B cell (primary cell): ENCODE measurements at regions not wholly inside any gene's neighbourhood (a gene's known extent, or its start where the extent isn't known, plus 50 kb on each side); places are given as distances from the start of the nearest gene placed in this dataset.

Source experiments
- ATAC-seq: fragments of 200-7000 bp; cut with Tn5 transposase; one replicate; pipeline ENCODE4 v1.10.0; 2021; ENCODE audit warnings: low read depth, mild to moderate bottlenecking, moderate number of reproducible peaks, moderate library complexity
- CTCF ChIA-PET: fragments of 350-600 bp; sonication (Branson Sonifier 250); formaldehyde crosslinking; loops from one replicate; lab custom pipeline; 2021; ENCODE audit warnings: antibody characterized with exemption, inconsistent platforms; lab: Charles Lee
- POLR2A ChIA-PET: fragments of 350-600 bp; sonication (Branson Sonifier 250); formaldehyde crosslinking; loops from one replicate; lab custom pipeline; 2021; ENCODE audit warnings: antibody characterized with exemption; lab: Charles Lee
- DNase-seq: peaks from one replicate; pipeline ENCODE4 v3.0.0; 2013
- H2AFZ ChIP-seq: 2 replicates; pipeline ENCODE4 v1.6.1; 2012; ENCODE audit warnings: mild to moderate bottlenecking, low read depth, low read length; ENCODE audit not compliant: insufficient read depth, poor library complexity, severe bottlenecking
- H3K27ac ChIP-seq, 2 donors: 1 replicate in 1 of 2; 2 replicates in 1 of 2; pipeline ENCODE4 v1.5.1; 2012 to 2013; ENCODE audit warnings: low read length in 2 of 2, mild to moderate bottlenecking in 2 of 2, moderate library complexity in 1 of 2
- H3K27me3 ChIP-seq, 4 experiments: fragments of 200-600 bp in 1 of 4; sonication (generic) in 1 of 4; replicated peaks in 1 of 4; 1 replicate in 2 of 4; 2 replicates in 2 of 4; pipeline versions ENCODE4 v1.6.1 to v1.7.0; 2013 to 2016; ENCODE audit warnings: low read length in 3 of 4, mild to moderate bottlenecking in 2 of 4, mixed read lengths in 1 of 4, moderate library complexity in 1 of 4; ENCODE audit not compliant: insufficient read depth in 4 of 4, control insufficient read depth in 3 of 4; ENCODE audit errors: control extremely low read depth in 1 of 4
- H3K36me3 ChIP-seq, 2 experiments: replicated peaks in 1 of 2; 1 replicate in 1 of 2; 2 replicates in 1 of 2; pipeline versions ENCODE4 v1.6.1 to v1.7.1; 2013; ENCODE audit warnings: low read length in 1 of 2; ENCODE audit not compliant: insufficient read depth in 2 of 2, control insufficient read depth in 1 of 2; ENCODE audit errors: control extremely low read depth in 1 of 2, extremely low read depth in 1 of 2
- H3K4me1 ChIP-seq, 2 donors: fragments of 200-600 bp in 1 of 2; sonication (generic) in 1 of 2; 1 replicate in 1 of 2; 2 replicates in 1 of 2; pipeline versions ENCODE4 v1.5.1 to v1.6.1; 2013 to 2017; ENCODE audit warnings: low read length in 2 of 2; ENCODE audit not compliant: control insufficient read depth in 2 of 2, insufficient read depth in 2 of 2
- H3K4me2 ChIP-seq: replicated peaks from 2 replicates; pipeline ENCODE3; 2012; ENCODE audit warnings: mild to moderate bottlenecking, low read depth, low read length; ENCODE audit not compliant: poor library complexity, severe bottlenecking
- H3K4me3 ChIP-seq, 5 experiments: fragments of 200-600 bp in 1 of 5; sonication (generic) in 1 of 5; 1 replicate in 3 of 5; 2 replicates in 2 of 5; pipeline versions ENCODE4 v1.5.1 to v1.7.0; 2011 to 2016; ENCODE audit warnings: low read length in 4 of 5, mild to moderate bottlenecking in 4 of 5, low read depth in 2 of 5, control low read depth in 1 of 5, moderate library complexity in 1 of 5; ENCODE audit not compliant: insufficient read depth in 1 of 5; ENCODE audit errors: control extremely low read depth in 1 of 5, extremely low read depth in 1 of 5
- H3K79me2 ChIP-seq: fragments of 200-600 bp; sonication (generic); one replicate; pipeline ENCODE4 v1.6.0; 2016; ENCODE audit warnings: low read length; ENCODE audit not compliant: control insufficient read depth, insufficient read depth
- H3K9ac ChIP-seq: fragments of 200-600 bp; sonication (generic); 2 replicates; pipeline ENCODE4 v1.6.1; 2017; ENCODE audit warnings: mild to moderate bottlenecking, low read length, moderate library complexity
- H3K9me3 ChIP-seq, 3 donors: one replicate each; pipeline versions ENCODE4 v1.6.1 to v1.7.1; 2013; ENCODE audit warnings: low read length in 2 of 3; ENCODE audit not compliant: control insufficient read depth in 2 of 3, insufficient read depth in 1 of 3; ENCODE audit errors: control extremely low read depth in 1 of 3
- H4K20me1 ChIP-seq: 2 replicates; pipeline ENCODE4 v1.6.0; 2012; ENCODE audit warnings: mild to moderate bottlenecking, low read length; ENCODE audit not compliant: insufficient read depth, control insufficient read depth, poor library complexity, severe bottlenecking
- H3K27ac Mint-ChIP-seq: one replicate; pipeline ENCODE4 v1.8.0; 2021; ENCODE audit warnings: mixed read lengths
- H3K27me3 Mint-ChIP-seq: one replicate; pipeline ENCODE4 v1.8.0; 2021; ENCODE audit warnings: mixed read lengths
- H3K4me1 Mint-ChIP-seq: one replicate; pipeline ENCODE4 v1.8.0; 2021; ENCODE audit warnings: mixed read lengths
- H3K4me3 Mint-ChIP-seq: one replicate; pipeline ENCODE4 v1.8.0; 2021; ENCODE audit warnings: mixed read lengths
- H3K9me3 Mint-ChIP-seq: one replicate; pipeline ENCODE4 v1.8.0; 2022; ENCODE audit warnings: mixed read lengths; ENCODE audit not compliant: insufficient read depth
- CTCF ChIP-seq: fragments of 200-600 bp; IDR thresholded peaks from one replicate; pipeline ENCODE4 v1.8.0; 2022; ENCODE audit warnings: antibody characterized with exemption, mild to moderate bottlenecking
- EZH2 ChIP-seq: IDR thresholded peaks from 2 replicates; pipeline ENCODE4 v1.6.1; 2012; ENCODE audit warnings: borderline replicate concordance, low read depth, mild to moderate bottlenecking, moderate library complexity, low read length; ENCODE audit not compliant: insufficient read depth, poor library complexity, severe bottlenecking
- WGBS: methylation state at CpG from one replicate; pipeline ENCODE4 v1.1.5; 2013; ENCODE audit warnings: missing lambda C conversion rate; ENCODE audit not compliant: insufficient coverage; 5-methylcytosine and 5-hydroxymethylcytosine counted together
- intact Hi-C: fragments of 100-400 bp; cut with micrococcal nuclease; formaldehyde crosslinking; loops from one replicate; pipeline ENCODE4 v1.10.0; 2022

GRCh38 chr5:144567421-144567780 lies 396.7 kb downstream of the KCTD16 start:
- ChIA-PET CTCF (no interaction called here), POLR2A (no interaction called here)
- no peaks in the 10 kb centered on the region for H3K79me2 ChIP-seq
- H4K20me1 ChIP-seq, result no peaks in the 10 kb centered on the region
- H3K9me3 Mint-ChIP-seq, result peaks cover 4% of the 10 kb centered on the region
- no peaks in the 10 kb centered on the region for H3K4me1 ChIP-seq
- no peak for TF ChIP-seq EZH2
- TF ChIP-seq CTCF, result no peak
- no peak overlapping the region for H3K27ac Mint-ChIP-seq
- no peak overlapping the region for H3K4me3 Mint-ChIP-seq
- peaks cover 0 to 11% (median 5%) of the 10 kb centered on the region in 3 donors for H3K9me3 ChIP-seq
- no peaks in the 10 kb centered on the region for H3K27me3 ChIP-seq
- no peak for DNase-seq
- H3K27me3 Mint-ChIP-seq, result no peaks in the 10 kb centered on the region
- no peak overlapping the region for H3K9ac ChIP-seq
- whole genome bisulfite sequencing, result 40% methylated on average over 1 of the region's 2 CpGs
- no peak overlapping the region for H3K4me3 ChIP-seq
- H3K4me2 ChIP-seq, result no peak overlapping the region
- H3K27ac ChIP-seq, result no peak overlapping the region
- intact Hi-C loops, result no loop called here
- ATAC-seq, result no peak
- no peaks in the 10 kb centered on the region for H3K36me3 ChIP-seq
- H3K4me1 Mint-ChIP-seq, result no peaks in the 10 kb centered on the region
- no peak overlapping the region for H2AFZ ChIP-seq

GRCh38 chr5:144566747-144567420 lies 396.2 kb downstream of the KCTD16 start:
- H3K27ac ChIP-seq, result no peak overlapping the region
- ATAC-seq, result no peak
- intact Hi-C loops, result no loop called here
- POLR2A ChIA-PET, result no interaction called here
- no peaks in the 10 kb centered on the region for H4K20me1 ChIP-seq
- no peaks in the 10 kb centered on the region for H3K4me1 Mint-ChIP-seq
- DNase-seq, result no peak
- H3K4me3 Mint-ChIP-seq, result no peak overlapping the region
- no peak overlapping the region for H3K4me2 ChIP-seq
- H3K4me3 ChIP-seq, result no peak overlapping the region
- no peaks in the 10 kb centered on the region for H3K4me1 ChIP-seq
- no peak overlapping the region for H3K27ac Mint-ChIP-seq
- H2AFZ ChIP-seq, result no peak overlapping the region
- 100% methylated on average over 1 of the region's 3 CpGs for WGBS
- peaks cover 4% of the 10 kb centered on the region for H3K9me3 Mint-ChIP-seq
- H3K27me3 Mint-ChIP-seq, result no peaks in the 10 kb centered on the region
- CTCF ChIA-PET, result no interaction called here
- TF ChIP-seq EZH2 (no peak), CTCF (no peak)
- no peaks in the 10 kb centered on the region for H3K36me3 ChIP-seq
- no peak overlapping the region for H3K9ac ChIP-seq
- peaks cover 0 to 11% (median 5%) of the 10 kb centered on the region in 3 donors for H3K9me3 ChIP-seq
- H3K27me3 ChIP-seq, result no peaks in the 10 kb centered on the region
- H3K79me2 ChIP-seq, result no peaks in the 10 kb centered on the region
